OCI-LY3 (cell line): ENCODE measurements at regions not wholly inside any gene's neighbourhood (a gene's known extent, or its start where the extent isn't known, plus 50 kb on each side); places are given as distances from the start of the nearest gene placed in this dataset.

Experiments used
- H2AFZ ChIP-seq: fragments of 200-600, 300-600 bp; shearing (Covaris generic); 2 replicates; pipeline ENCODE4 v1.6.0; 2014; ENCODE audit warnings: antibody characterized with exemption, low read depth, low read length
- H3K27ac ChIP-seq: fragments of 200-600, 300-600 bp; sonication (generic); 2 replicates; pipeline ENCODE4 v1.5.1; 2014; ENCODE audit warnings: mild to moderate bottlenecking, low read length, moderate library complexity, mixed read lengths
- H3K27me3 ChIP-seq: fragments of 200-600, 300-600 bp; sonication (generic); 2 replicates; pipeline ENCODE4 v1.6.1; 2014; ENCODE audit warnings: low read depth, low read length, mixed read lengths
- H3K36me3 ChIP-seq: fragments of 200-600, 300-600 bp; sonication (generic); replicated peaks from 2 replicates; pipeline ENCODE3; 2014; ENCODE audit warnings: low read depth, low read length, mixed read lengths
- H3K4me1 ChIP-seq: fragments of 300-600, 200-600 bp; sonication (generic); 2 replicates; pipeline ENCODE4 v1.6.1; 2014; ENCODE audit warnings: low read length, mixed read lengths
- H3K4me2 ChIP-seq: fragments of 200-600, 300-600 bp; sonication (generic); 2 replicates; pipeline ENCODE4 v1.6.1; 2014; ENCODE audit warnings: low read length, mixed read lengths
- H3K4me3 ChIP-seq: fragments of 300-600, 200-600 bp; sonication (generic); 2 replicates; pipeline ENCODE4 v1.5.1; 2014; ENCODE audit warnings: antibody characterized with exemption, mild to moderate bottlenecking, low read length, moderate library complexity
- H3K79me2 ChIP-seq: fragments of 300-600, 200-600 bp; shearing (Covaris generic); 2 replicates; pipeline ENCODE4 v1.6.1; 2014; ENCODE audit warnings: mild to moderate bottlenecking, low read length, mixed read lengths
- H3K9ac ChIP-seq: fragments of 300-600, 200-600 bp; shearing (Covaris generic); 2 replicates; pipeline ENCODE4 v1.6.0; 2014; ENCODE audit warnings: mild to moderate bottlenecking, low read length, moderate library complexity
- H3K9me3 ChIP-seq: fragments of 200-600, 300-600 bp; shearing (Covaris generic); 2 replicates; pipeline ENCODE4 v1.6.1; 2014; ENCODE audit warnings: low read length, mixed read lengths; ENCODE audit not compliant: insufficient read depth
- H4K20me1 ChIP-seq: fragments of 200-600, 300-600 bp; sonication (generic); 2 replicates; pipeline ENCODE4 v1.6.1; 2016; ENCODE audit warnings: low read length, mixed read lengths; ENCODE audit not compliant: insufficient read depth
- CTCF ChIP-seq: fragments of 200-600, 300-600 bp; sonication (generic); IDR thresholded peaks from 2 replicates; pipeline ENCODE4 v1.5.1; 2014; ENCODE audit warnings: antibody characterized with exemption, low read length, low read depth
- EZH2phosphoT487 ChIP-seq: fragments of 200-600 bp; shearing (Covaris generic); IDR thresholded peaks from 2 replicates; pipeline ENCODE4 v1.6.1; 2018; ENCODE audit warnings: antibody characterized with exemption, mixed run types, low read depth

GRCh38 chr4:10925996-10926395 is 241.4 kb upstream of the CLNK start:
- Histone ChIP-seq H3K4me1 (peaks cover 6% of the 10 kb centered on the region; the same call in 1 of the 2 replicates), H4K20me1 (no peaks in the 10 kb centered on the region), H2AFZ (no peak overlapping the region), H3K27ac (no peak overlapping the region), H3K9ac (no peak overlapping the region), H3K4me3 (no peak overlapping the region), H3K9me3 (no peaks in the 10 kb centered on the region), H3K79me2 (no peaks in the 10 kb centered on the region), H3K4me2 (no peak overlapping the region), H3K27me3 (no peaks in the 10 kb centered on the region), H3K36me3 (no peaks in the 10 kb centered on the region)
- TF ChIP-seq EZH2phosphoT487 (no peak), CTCF (no peak)

GRCh38 chr4:10924274-10924673 is 239.7 kb upstream of the CLNK start:
- H2AFZ ChIP-seq = no peak overlapping the region

GRCh38 chr4:10917566-10917965 is 233.0 kb upstream of the CLNK start:
- Histone ChIP-seq H3K36me3 (no peaks in the 10 kb centered on the region), H4K20me1 (no peaks in the 10 kb centered on the region), H3K79me2 (no peaks in the 10 kb centered on the region), H3K4me1 (no peaks in the 10 kb centered on the region), H3K27ac (no peak overlapping the region), H3K4me3 (no peak overlapping the region), H3K9ac (no peak overlapping the region), H2AFZ (no peak overlapping the region), H3K27me3 (no peaks in the 10 kb centered on the region), H3K4me2 (no peak overlapping the region), H3K9me3 (no peaks in the 10 kb centered on the region)
- no peak for TF ChIP-seq CTCF
- TF ChIP-seq EZH2phosphoT487 = no peak

More at GRCh38 chr4:10924274-10924673, 239.7 kb upstream of the CLNK start:
- no peaks in the 10 kb centered on the region for H3K27me3 ChIP-seq
- H3K9ac ChIP-seq = no peak overlapping the region
- H3K36me3 ChIP-seq = no peaks in the 10 kb centered on the region
- no peaks in the 10 kb centered on the region for H3K4me1 ChIP-seq
- H3K4me2 ChIP-seq = no peak overlapping the region
- H3K9me3 ChIP-seq = no peaks in the 10 kb centered on the region
- TF ChIP-seq EZH2phosphoT487 (no peak), CTCF (no peak)
- H3K79me2 ChIP-seq = no peaks in the 10 kb centered on the region
- no peaks in the 10 kb centered on the region for H4K20me1 ChIP-seq
- no peak overlapping the region for H3K27ac ChIP-seq
- no peak overlapping the region for H3K4me3 ChIP-seq

GRCh38 chr4:10898072-10898471 is 213.5 kb upstream of the CLNK start:
- no peak overlapping the region for H3K4me3 ChIP-seq
- no peaks in the 10 kb centered on the region for H3K36me3 ChIP-seq
- H4K20me1 ChIP-seq = no peaks in the 10 kb centered on the region
- peak overlapping the region; percentile 1; the same call in 1 of the 2 replicates for H3K4me2 ChIP-seq
- H3K9ac ChIP-seq = no peak overlapping the region
- peaks cover 21% of the 10 kb centered on the region for H3K4me1 ChIP-seq
- H3K27me3 ChIP-seq = no peaks in the 10 kb centered on the region
- TF ChIP-seq EZH2phosphoT487 = no peak
- no peak for TF ChIP-seq CTCF
- H3K27ac ChIP-seq = no peak overlapping the region
- H3K79me2 ChIP-seq = no peaks in the 10 kb centered on the region
- H2AFZ ChIP-seq = no peak overlapping the region
- no peaks in the 10 kb centered on the region for H3K9me3 ChIP-seq
